WI38 (cell line): ENCODE measurements at regions not wholly inside any gene's neighbourhood (a gene's known extent, or its start where the extent isn't known, plus 50 kb on each side); places are given as distances from the start of the nearest gene placed in this dataset.

ENCODE experiments used
- H3K4me3 ChIP-seq: 2 replicates; pipeline ENCODE4 v1.5.1; 2011; ENCODE audit warnings: low read depth, mild to moderate bottlenecking, control low read depth, low read length
- CTCF ChIP-seq: IDR thresholded peaks from 2 replicates; pipeline ENCODE4 v1.5.1; 2012; ENCODE audit warnings: low read depth, mild to moderate bottlenecking, control low read depth, low read length

- no peak for TF ChIP-seq CTCF
- H3K4me3 ChIP-seq = no peak overlapping the region
Measured at GRCh38 chr9:116074658-116075057, 78.9 kb upstream of the PAPPA start.

- H3K4me3 ChIP-seq = no peak overlapping the region
- no peak for TF ChIP-seq CTCF
Measured at GRCh38 chr9:116075191-116075590, 78.4 kb upstream of the PAPPA start.

- no peak overlapping the region for H3K4me3 ChIP-seq
- TF ChIP-seq CTCF = no peak
Measured at GRCh38 chr9:116078640-116079039, 75.0 kb upstream of the PAPPA start.

- no peak for TF ChIP-seq CTCF
- no peak overlapping the region for H3K4me3 ChIP-seq
Measured at GRCh38 chr9:116080561-116080960, 73.0 kb upstream of the PAPPA start.

- TF ChIP-seq CTCF = no peak
- H3K4me3 ChIP-seq = no peak overlapping the region
Measured at GRCh38 chr9:116081435-116082115, 72.0 kb upstream of the PAPPA start.

GRCh38 chr9:116083837-116084236, 69.8 kb upstream of the PAPPA start:
- no peak overlapping the region for H3K4me3 ChIP-seq
- no peak for TF ChIP-seq CTCF

- no peak for TF ChIP-seq CTCF
- H3K4me3 ChIP-seq = no peak overlapping the region
Measured at GRCh38 chr9:116084497-116084896, 69.1 kb upstream of the PAPPA start.
